Amygdala (tissue), 56 donors: ENCODE measurements at regions not wholly inside any gene's neighbourhood (a gene's known extent, or its start where the extent isn't known, plus 50 kb on each side); places are given as distances from the start of the nearest gene placed in this dataset.
"Not testable (repeated sequence)": the region's sequence is repeated elsewhere in the genome, so short reads cannot be mapped to it uniquely, and the experiment has no call there.

ENCODE experiments used
- DNase-seq, 56 donors: peaks; one replicate each; lab custom pipeline; 2025; lab: John Stamatoyannopoulos, UW

- not testable (repeated sequence) for DNase-seq
These were observed 1820.7 kb downstream of the NCAM2 start for GRCh38 chr21:22818681-22819485.

GRCh38 chr21:22827422-22827821 lies 1829.2 kb downstream of the NCAM2 start:
- DNase-seq, result no peak

- DNase-seq, result no peak
These were observed 1844.7 kb downstream of the NCAM2 start for GRCh38 chr21:22842875-22843274.

- DNase-seq, result no peak
These were observed 1857.4 kb downstream of the NCAM2 start for GRCh38 chr21:22855581-22855980.

- DNase-seq, result peak in 1 of 56 donors; percentile 2
These were observed 1873.5 kb downstream of the NCAM2 start for GRCh38 chr21:22871692-22872091.

GRCh38 chr21:22880573-22880972 lies 1882.4 kb downstream of the NCAM2 start:
- no peak for DNase-seq

- DNase-seq, result no peak
These were observed 1882.9 kb downstream of the NCAM2 start for GRCh38 chr21:22881131-22881530.

- DNase-seq, result no peak
These were observed 1886.9 kb downstream of the NCAM2 start for GRCh38 chr21:22885079-22885478.

- no peak for DNase-seq
These were observed 1887.4 kb downstream of the NCAM2 start for GRCh38 chr21:22885614-22886013.

- DNase-seq, result no peak
These were observed 1891.2 kb downstream of the NCAM2 start for GRCh38 chr21:22889445-22889844.

GRCh38 chr21:22890656-22891055 lies 1892.4 kb downstream of the NCAM2 start:
- no peak for DNase-seq

- DNase-seq, result no peak
These were observed 1893.8 kb downstream of the NCAM2 start for GRCh38 chr21:22892028-22892427.

GRCh38 chr21:22892740-22893139 lies 1894.5 kb downstream of the NCAM2 start:
- DNase-seq, result no peak

- no peak for DNase-seq
These were observed 1899.9 kb downstream of the NCAM2 start for GRCh38 chr21:22898051-22898665.

GRCh38 chr21:22900490-22900889 lies 1902.3 kb downstream of the NCAM2 start:
- DNase-seq, result no peak

- DNase-seq, result no peak
These were observed 1905.6 kb downstream of the NCAM2 start for GRCh38 chr21:22903851-22904250.

- DNase-seq, result no peak
These were observed 1906.2 kb downstream of the NCAM2 start for GRCh38 chr21:22904385-22904784.

- no peak for DNase-seq
These were observed 1926.8 kb downstream of the NCAM2 start for GRCh38 chr21:22925032-22925431.

- DNase-seq, result no peak
These were observed 1929.3 kb downstream of the NCAM2 start for GRCh38 chr21:22927469-22927868.

GRCh38 chr21:22941779-22942490 lies 1943.7 kb downstream of the NCAM2 start:
- DNase-seq, result no peak

GRCh38 chr21:22955559-22955958 lies 1957.3 kb downstream of the NCAM2 start:
- DNase-seq, result no peak

- peak in 2 of 56 donors; percentile 1 to 5 for DNase-seq
These were observed 1963.0 kb downstream of the NCAM2 start for GRCh38 chr21:22961258-22961657.
